ENCODE measurements at regions not wholly inside any gene's neighbourhood (a gene's known extent, or its start where the extent isn't known, plus 50 kb on each side); places are given as distances from the start of the nearest gene placed in this dataset.

DNA sequence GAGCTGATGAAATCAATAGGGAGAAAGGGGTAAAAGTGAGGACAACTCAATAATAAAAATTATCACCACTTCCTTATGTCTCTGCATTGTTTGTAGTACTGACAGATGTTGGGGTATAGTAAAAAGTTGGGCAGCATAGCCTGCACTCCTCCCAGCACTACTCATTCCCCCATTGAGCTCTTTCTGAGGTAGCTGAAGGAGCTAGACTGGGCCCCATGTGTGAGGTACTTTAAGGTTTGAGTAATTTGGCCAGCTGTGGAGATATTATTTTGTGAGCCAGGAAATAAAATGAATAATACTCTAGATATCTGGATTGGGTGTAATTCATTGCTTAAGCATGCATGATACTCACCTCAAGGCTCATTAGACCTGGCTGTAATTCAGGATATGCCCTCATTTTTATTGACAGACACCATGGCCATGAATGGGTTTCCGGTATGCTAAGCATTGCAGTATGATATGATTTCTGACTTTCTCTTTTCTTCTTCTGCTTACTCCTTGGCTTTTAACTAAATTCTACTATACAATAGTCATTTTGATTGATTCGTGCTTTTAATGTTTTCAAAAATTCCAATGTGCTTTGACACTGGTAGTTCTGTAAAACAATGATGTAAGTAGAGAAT is 283.9 kb upstream of the RIMS1 start:
- TF ChIP-seq CTCF (IDR thresholded peaks at IDR 0.05; ENCODE audit: low read depth, low read length) (no peak), POLR2A (IDR thresholded peaks at IDR 0.05; ENCODE audit: extremely low read depth, insufficient read length) (no peak), MAX (IDR thresholded peaks at IDR 0.05; ENCODE audit: low read depth, low read length) (no peak)
